GM12878 (cell line): ENCODE measurements at regions not wholly inside any gene's neighbourhood (a gene's known extent, or its start where the extent isn't known, plus 50 kb on each side); places are given as distances from the start of the nearest gene placed in this dataset.

Experiments used
- ATAC-seq: fragments of 200-7000 bp; cut with Tn5 transposase; 3 replicates; pipeline ENCODE4 v1.9.1; 2020; ENCODE audit warnings: mild to moderate bottlenecking, moderate library complexity
- BruUV-seq: library from RNA; stranded (reverse); fragments of 400-500 nt; replicated peaks from 2 replicates; lab custom pipeline; 2021; lab: Mats Ljungman, UMichigan
- CTCF ChIA-PET: fragments of 300-600 bp; sonication (Branson Sonifier 250); formaldehyde crosslinking; extraction: SDS; loops from one replicate; lab custom pipeline; 2021; ENCODE audit warnings: inconsistent platforms; lab: Yijun Ruan, JAX
- POLR2A ChIA-PET: fragments of 350-600 bp; formaldehyde crosslinking; extraction: SDS; loops from one replicate; lab custom pipeline; 2021; ENCODE audit warnings: inconsistent platforms; lab: Charles Lee
- RAD21 ChIA-PET: fragments of 300-600 bp; sonication (Branson Sonifier 250); formaldehyde crosslinking; loops from one replicate; lab custom pipeline; 2023; ENCODE audit warnings: antibody characterized with exemption; ENCODE audit not compliant: unreplicated experiment; lab: Charles Lee
- SMC1A ChIA-PET: fragments of 300-600 bp; sonication (Branson Sonifier 250); formaldehyde crosslinking; loops from one replicate; lab custom pipeline; 2023; ENCODE audit not compliant: unreplicated experiment, uncharacterized antibody; lab: Charles Lee
- DNase-seq: peaks from one replicate; pipeline ENCODE4 v3.0.0-alpha.2; 2011; ENCODE audit warnings: low read depth, low spot score
- FAIRE-seq: peaks from 3 replicates; lab custom pipeline; 2011; peaks lifted over from hg19 to GRCh38; lab: Jason Lieb, UNC
- H2AFZ ChIP-seq: 2 replicates; pipeline ENCODE4 v1.6.0; 2011; ENCODE audit warnings: low read depth, low read length, control low read depth; ENCODE audit not compliant: control insufficient read depth
- H3K27ac ChIP-seq: 2 replicates; pipeline ENCODE4 v1.5.1; 2011; ENCODE audit warnings: control low read depth; ENCODE audit not compliant: control insufficient read depth, insufficient read depth
- H3K27me3 ChIP-seq, 2 experiments: replicated peaks in 1 of 2; 2 replicates each; pipeline versions ENCODE4 v1.6.0 to v1.6.1; 2011; ENCODE audit warnings: low read length in 1 of 2; ENCODE audit not compliant: control insufficient read depth in 2 of 2, insufficient read depth in 2 of 2
- H3K36me3 ChIP-seq, 2 experiments: 2 replicates each; pipeline ENCODE4 v1.5.1; 2011; ENCODE audit warnings: low read length in 1 of 2; ENCODE audit not compliant: control insufficient read depth in 2 of 2, insufficient read depth in 2 of 2
- H3K4me1 ChIP-seq: 2 replicates; pipeline ENCODE4 v1.6.1; 2011; ENCODE audit warnings: mild to moderate bottlenecking, low read length, moderate library complexity, mixed read lengths; ENCODE audit not compliant: control insufficient read depth, insufficient read depth
- H3K4me2 ChIP-seq: 2 replicates; pipeline ENCODE4 v1.6.0; 2011; ENCODE audit warnings: control low read depth; ENCODE audit not compliant: control insufficient read depth, insufficient read depth
- H3K4me3 ChIP-seq: fragments of 200-600 bp; sonication (generic); 2 replicates; pipeline ENCODE4 v1.5.1; 2016
- H3K79me2 ChIP-seq: 2 replicates; pipeline ENCODE4 v1.6.0; 2011; ENCODE audit warnings: low read length; ENCODE audit not compliant: control insufficient read depth, insufficient read depth
- H3K9ac ChIP-seq: 2 replicates; pipeline ENCODE4 v1.8.0; 2011; ENCODE audit warnings: low read length, control low read depth, mixed read lengths; ENCODE audit not compliant: control insufficient read depth, insufficient read depth
- H3K9me3 ChIP-seq: replicated peaks from 3 replicates; pipeline ENCODE4 v1.5.1; 2011; ENCODE audit warnings: mild to moderate bottlenecking, low read length; ENCODE audit not compliant: control insufficient read depth, insufficient read depth
- H4K20me1 ChIP-seq: 2 replicates; pipeline ENCODE4 v1.6.0; 2011; ENCODE audit not compliant: control insufficient read depth, insufficient read depth
- ASH2L ChIP-seq: fragments of 300-600, 200-600 bp; sonication (generic); IDR thresholded peaks from 2 replicates; pipeline ENCODE4 v1.6.1; 2017; ENCODE audit warnings: low read depth, mild to moderate bottlenecking, borderline replicate concordance
- BMI1 ChIP-seq: fragments of 450-650 bp; IDR thresholded peaks from 2 replicates; pipeline ENCODE4 v1.6.1; 2016; ENCODE audit warnings: mild to moderate bottlenecking, moderate library complexity, borderline replicate concordance
- FOXM1 ChIP-seq: IDR thresholded peaks from 2 replicates; pipeline ENCODE4 v1.6.1; 2012; ENCODE audit warnings: low read depth, mild to moderate bottlenecking, inconsistent platforms, low read length, moderate library complexity
- KAT2A ChIP-seq: conservative IDR thresholded peaks from 2 replicates; pipeline ENCODE4 v1.6.1; 2011; ENCODE audit warnings: low read depth, low read length; ENCODE audit not compliant: control insufficient read depth
- MEF2B ChIP-seq: fragments of 450-650 bp; IDR thresholded peaks from 2 replicates; pipeline ENCODE4 v1.6.1; 2018; ENCODE audit warnings: mild to moderate bottlenecking, moderate library complexity; ENCODE audit not compliant: partially characterized antibody, poor library complexity, severe bottlenecking
- PRDM15 ChIP-seq: fragments of 450-650 bp; formaldehyde crosslinking; IDR thresholded peaks from 2 replicates; pipeline ENCODE4 v1.4.0; 2020; ENCODE audit warnings: mild to moderate bottlenecking, moderate library complexity
- SRF ChIP-seq, 2 experiments: IDR thresholded peaks; 2 replicates each; pipeline ENCODE4 v1.6.1; 2011; ENCODE audit warnings: low read depth in 2 of 2, low read length in 2 of 2, mild to moderate bottlenecking in 1 of 2, moderate library complexity in 1 of 2
- TAF1 ChIP-seq: IDR thresholded peaks from 2 replicates; pipeline ENCODE4 v1.6.1; 2011; ENCODE audit warnings: mild to moderate bottlenecking, low read depth, low read length, borderline replicate concordance
- USF1 ChIP-seq: IDR thresholded peaks from 2 replicates; pipeline ENCODE4 v1.6.1; 2011; ENCODE audit warnings: borderline replicate concordance, low read depth, mild to moderate bottlenecking, moderate library complexity, mixed read lengths, low read length; ENCODE audit not compliant: insufficient read depth; ENCODE audit errors: extremely low read length
- ZBED1 ChIP-seq: IDR thresholded peaks from 2 replicates; pipeline ENCODE4 v1.6.1; 2016; ENCODE audit warnings: borderline replicate concordance
- WGBS: methylation state at CpG from one replicate; pipeline ENCODE4 v1.1.6; 2016; ENCODE audit warnings: low lambda C conversion rate; ENCODE audit not compliant: insufficient replicate concordance, insufficient coverage; ENCODE audit errors: missing lambda C conversion rate; 5-methylcytosine and 5-hydroxymethylcytosine counted together
- in situ Hi-C: fragments of 300-500 bp; cut with MboI; formaldehyde crosslinking; loops from 9 replicates; pipeline ENCODE4 v1.14.3; 2018; ENCODE audit warnings: mixed read lengths
- intact Hi-C: fragments of 100-400 bp; cut with micrococcal nuclease; formaldehyde crosslinking; loops from one replicate; pipeline ENCODE4 v1.14.2; 2022; ENCODE audit not compliant: unreplicated experiment
- TF ChIP-seq, protein P1 (sequence below): fragments of 450-650 bp; IDR thresholded peaks from 2 replicates; pipeline ENCODE4 v1.6.1; 2017; ENCODE audit warnings: mild to moderate bottlenecking, low read depth, inconsistent platforms; ENCODE audit not compliant: poor library complexity, severe bottlenecking

- FAIRE-seq (no peak), DNase-seq (no peak), ATAC-seq (no peak)
- no peaks in the 10 kb centered on the region for H3K9me3 ChIP-seq
- intact Hi-C loops (no loop called here), in situ Hi-C loops (loop anchor here (10.0 kb wide), 1 partner anchor 407 kb away; no protein-coding TSS in a partner anchor)
- WGBS, result 33% methylated on average over 1 of the region's 1 CpG
- no peak overlapping the region for H3K9ac ChIP-seq
- H3K4me3 ChIP-seq, result no peak overlapping the region
- TF ChIP-seq SRF (IDR thresholded peaks at IDR 0.05; ENCODE audit: low read depth in 2 of 2, low read length in 2 of 2), result no peak
- no peak for TF ChIP-seq KAT2A
- no peak for TF ChIP-seq TAF1
- no peak for TF ChIP-seq ASH2L
- TF ChIP-seq PRDM15 (CRISPR knock-in tag), result no peak
- TF ChIP-seq, protein P1, sequence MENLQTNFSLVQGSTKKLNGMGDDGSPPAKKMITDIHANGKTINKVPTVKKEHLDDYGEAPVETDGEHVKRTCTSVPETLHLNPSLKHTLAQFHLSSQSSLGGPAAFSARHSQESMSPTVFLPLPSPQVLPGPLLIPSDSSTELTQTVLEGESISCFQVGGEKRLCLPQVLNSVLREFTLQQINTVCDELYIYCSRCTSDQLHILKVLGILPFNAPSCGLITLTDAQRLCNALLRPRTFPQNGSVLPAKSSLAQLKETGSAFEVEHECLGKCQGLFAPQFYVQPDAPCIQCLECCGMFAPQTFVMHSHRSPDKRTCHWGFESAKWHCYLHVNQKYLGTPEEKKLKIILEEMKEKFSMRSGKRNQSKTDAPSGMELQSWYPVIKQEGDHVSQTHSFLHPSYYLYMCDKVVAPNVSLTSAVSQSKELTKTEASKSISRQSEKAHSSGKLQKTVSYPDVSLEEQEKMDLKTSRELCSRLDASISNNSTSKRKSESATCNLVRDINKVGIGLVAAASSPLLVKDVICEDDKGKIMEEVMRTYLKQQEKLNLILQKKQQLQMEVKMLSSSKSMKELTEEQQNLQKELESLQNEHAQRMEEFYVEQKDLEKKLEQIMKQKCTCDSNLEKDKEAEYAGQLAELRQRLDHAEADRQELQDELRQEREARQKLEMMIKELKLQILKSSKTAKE, result no peak
- no peak for TF ChIP-seq ZBED1
- TF ChIP-seq USF1, result no peak
- TF ChIP-seq BMI1, result no peak
- no peak for TF ChIP-seq MEF2B
- no peak for TF ChIP-seq FOXM1
- H3K27ac ChIP-seq, result no peak overlapping the region
- CTCF ChIA-PET, result interaction anchor here (0.8 to 1.7 kb wide), 5 partner anchors 11 to 152 kb away, joined by 3 to 12 read pairs (median 3); no protein-coding TSS in a partner anchor
- no peaks in the 10 kb centered on the region for H3K36me3 ChIP-seq
- H3K4me2 ChIP-seq, result no peak overlapping the region
- RAD21 ChIA-PET, result no interaction called here
- SMC1A ChIA-PET, result interaction anchor here (1.4 kb wide), 1 partner anchor 11 kb away, joined by 5 read pairs; no protein-coding TSS in a partner anchor
- no TSS peak for BruUV-seq
- H3K79me2 ChIP-seq, result no peaks in the 10 kb centered on the region
- H4K20me1 ChIP-seq, result no peaks in the 10 kb centered on the region
- H3K27me3 ChIP-seq, result no peaks in the 10 kb centered on the region
- POLR2A ChIA-PET, result no interaction called here
- no peak overlapping the region for H2AFZ ChIP-seq
- no peaks in the 10 kb centered on the region for H3K4me1 ChIP-seq
Observed at GRCh38 chr4:16442296-16442695, 216.0 kb upstream of the TAPT1 start.
